Dendritic cell treated with granulocyte-macrophage colony-stimulating factor and Interleukin-4, amounts not matched to agents 40 ng/mL and 50 ng/mL, for 4 days (primary cell): ENCODE measurements at regions not wholly inside any gene's neighbourhood (a gene's known extent, or its start where the extent isn't known, plus 50 kb on each side); places are given as distances from the start of the nearest gene placed in this dataset.

Experiments used
- H3K27ac Mint-ChIP-seq: one replicate; pipeline ENCODE4 v1.8.0; 2022; ENCODE audit warnings: mild to moderate bottlenecking, mixed read lengths
- H3K27me3 Mint-ChIP-seq: one replicate; pipeline ENCODE4 v1.8.0; 2022; ENCODE audit warnings: mild to moderate bottlenecking, mixed read lengths
- H3K36me3 Mint-ChIP-seq: one replicate; pipeline ENCODE4 v1.8.0; 2022; ENCODE audit warnings: low read depth, mixed read lengths
- H3K4me1 Mint-ChIP-seq: one replicate; pipeline ENCODE4 v1.8.0; 2022; ENCODE audit warnings: low read depth, mixed read lengths
- H3K4me3 Mint-ChIP-seq: one replicate; pipeline ENCODE4 v1.8.0; 2022; ENCODE audit warnings: mild to moderate bottlenecking, moderate library complexity, mixed read lengths
- H3K9me3 Mint-ChIP-seq: one replicate; pipeline ENCODE4 v1.8.0; 2022; ENCODE audit warnings: mixed read lengths
- intact Hi-C: fragments of 100-400 bp; cut with micrococcal nuclease; formaldehyde crosslinking; loops from one replicate; pipeline ENCODE4 v1.15.0; 2022

GRCh38 chr5:20231040-20231439 is 243.0 kb upstream of the CDH18 start:
- no peaks in the 10 kb centered on the region for H3K4me1 Mint-ChIP-seq
- H3K36me3 Mint-ChIP-seq = no peaks in the 10 kb centered on the region
- H3K27me3 Mint-ChIP-seq = no peaks in the 10 kb centered on the region
- intact Hi-C loops = no loop called here
- no peak overlapping the region for H3K4me3 Mint-ChIP-seq
- H3K9me3 Mint-ChIP-seq = no peaks in the 10 kb centered on the region
- H3K27ac Mint-ChIP-seq = no peak overlapping the region

DNA sequence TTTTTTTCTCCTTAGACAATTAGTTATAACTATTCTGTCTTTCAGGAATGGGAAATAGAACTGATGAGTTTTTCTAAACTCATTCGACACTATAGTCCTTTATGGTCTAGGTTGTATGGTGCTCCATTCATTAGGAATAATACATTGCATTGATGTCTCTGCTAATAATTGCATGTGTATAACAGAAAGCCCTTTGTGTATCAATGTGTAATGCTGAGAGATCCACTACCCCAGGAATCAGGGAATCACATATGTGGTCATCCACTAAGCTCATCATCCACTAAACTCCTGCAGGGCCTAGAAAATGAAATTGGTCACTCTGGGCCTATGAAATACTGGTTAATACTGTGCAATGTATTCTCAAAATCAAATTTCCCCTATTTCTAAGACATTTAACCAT is 242.0 kb upstream of the CDH18 start:
- Mint-ChIP-seq H3K4me3 (no peak overlapping the region), H3K9me3 (no peaks in the 10 kb centered on the region), H3K27me3 (no peaks in the 10 kb centered on the region), H3K4me1 (no peaks in the 10 kb centered on the region), H3K27ac (no peak overlapping the region), H3K36me3 (no peaks in the 10 kb centered on the region)
- intact Hi-C loops = no loop called here

DNA sequence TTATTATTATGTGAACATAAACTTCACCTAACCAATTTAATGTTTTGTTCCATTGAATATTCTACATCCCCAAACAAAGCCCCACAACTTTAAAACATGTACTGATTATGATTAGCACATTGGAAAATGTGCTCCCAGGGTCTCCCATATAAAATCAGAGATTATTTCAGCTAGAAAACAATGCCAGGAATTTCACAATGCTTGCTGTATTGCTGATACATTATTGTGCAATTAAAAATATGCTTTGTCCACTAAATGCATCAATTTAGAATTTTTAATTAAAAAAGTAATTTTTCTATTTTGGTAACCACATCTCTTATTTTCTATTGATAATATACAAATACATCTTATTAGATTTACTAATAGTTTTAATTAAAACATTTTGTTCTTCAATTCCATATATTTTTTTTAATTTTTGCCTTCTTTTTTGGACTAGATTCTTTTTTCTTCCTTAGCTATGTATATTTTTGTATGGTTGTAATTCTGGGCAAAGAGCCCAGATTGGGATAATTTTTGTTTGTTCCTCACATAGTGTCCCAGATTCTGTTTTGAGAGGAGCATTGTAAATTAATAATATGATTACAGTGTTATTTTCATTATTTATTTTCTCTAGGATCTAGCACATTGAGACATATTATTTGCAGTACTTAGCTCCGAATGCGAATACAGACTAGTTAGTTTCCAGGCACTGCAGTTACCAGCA is 241.5 kb upstream of the CDH18 start:
- H3K4me1 Mint-ChIP-seq = no peaks in the 10 kb centered on the region
- no peak overlapping the region for H3K4me3 Mint-ChIP-seq
- no peaks in the 10 kb centered on the region for H3K9me3 Mint-ChIP-seq
- no peaks in the 10 kb centered on the region for H3K27me3 Mint-ChIP-seq
- intact Hi-C loops = no loop called here
- no peak overlapping the region for H3K27ac Mint-ChIP-seq
- no peaks in the 10 kb centered on the region for H3K36me3 Mint-ChIP-seq

DNA sequence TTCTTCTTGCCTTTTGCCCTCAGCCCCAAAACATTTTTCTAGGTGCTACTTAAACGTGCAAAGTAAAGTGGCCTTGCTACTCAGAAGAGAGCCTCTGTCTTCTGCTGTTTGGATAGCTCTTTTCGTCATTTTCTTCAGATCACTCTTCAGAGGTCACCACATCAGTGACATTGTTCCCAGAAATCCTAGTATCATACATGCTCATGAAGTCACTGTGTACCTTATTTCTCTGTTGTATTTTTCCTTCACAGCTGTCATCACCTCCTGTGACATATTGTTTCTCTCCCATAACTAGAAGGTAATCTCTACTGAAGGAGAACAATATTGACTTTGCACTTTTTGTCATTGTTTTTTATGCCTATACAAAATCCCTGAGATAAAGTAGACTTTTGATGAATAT is 237.0 kb upstream of the CDH18 start:
- no peaks in the 10 kb centered on the region for H3K9me3 Mint-ChIP-seq
- intact Hi-C loops = no loop called here
- H3K4me3 Mint-ChIP-seq = no peak overlapping the region

DNA sequence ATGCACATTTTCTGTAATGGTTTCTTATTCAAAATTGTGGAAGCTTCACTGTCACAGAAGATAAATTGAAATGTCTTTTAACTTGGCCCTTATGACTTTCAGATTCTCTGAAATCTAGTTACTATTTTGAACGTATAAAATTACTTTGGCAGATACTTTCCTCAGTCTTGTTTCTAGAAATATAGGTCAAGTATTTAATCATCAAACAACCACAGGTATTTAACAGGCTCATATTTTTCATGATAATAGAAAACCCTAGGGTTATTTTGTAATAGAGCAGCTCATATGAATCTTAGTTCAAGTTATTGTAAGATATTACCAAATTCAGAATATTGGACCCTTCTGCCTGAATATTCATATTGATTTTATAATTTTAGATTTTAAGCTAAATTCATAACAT is 236.0 kb upstream of the CDH18 start:
- H3K27me3 Mint-ChIP-seq = no peaks in the 10 kb centered on the region
- no peaks in the 10 kb centered on the region for H3K36me3 Mint-ChIP-seq
- intact Hi-C loops = no loop called here
- H3K9me3 Mint-ChIP-seq = no peaks in the 10 kb centered on the region
- no peak overlapping the region for H3K4me3 Mint-ChIP-seq
- no peaks in the 10 kb centered on the region for H3K4me1 Mint-ChIP-seq
- H3K27ac Mint-ChIP-seq = no peak overlapping the region

More for the DNA sequence above, 237.0 kb upstream of the CDH18 start:
- Mint-ChIP-seq H3K4me1 (no peaks in the 10 kb centered on the region), H3K36me3 (no peaks in the 10 kb centered on the region), H3K27ac (no peak overlapping the region), H3K27me3 (no peaks in the 10 kb centered on the region)

DNA sequence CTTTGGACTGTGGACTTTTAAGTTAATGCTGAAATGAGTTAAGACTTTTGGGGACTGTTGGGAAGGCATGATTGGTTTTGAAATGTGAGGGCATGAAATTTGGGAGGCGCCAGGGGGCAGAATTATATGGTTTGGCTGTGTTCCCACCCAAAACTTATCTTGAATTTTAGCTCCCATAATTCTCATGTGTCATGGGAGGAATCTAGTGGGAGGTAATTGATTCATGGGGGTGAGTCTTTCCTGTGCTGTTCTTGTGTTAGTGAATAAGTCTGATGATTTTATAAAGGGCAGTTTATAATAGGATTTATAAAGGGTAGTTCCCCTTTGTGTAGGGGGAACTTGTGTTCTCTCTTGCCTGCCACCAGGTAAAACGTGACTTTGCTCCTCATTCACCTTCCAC is 235.5 kb upstream of the CDH18 start:
- no peaks in the 10 kb centered on the region for H3K27me3 Mint-ChIP-seq
- no peak overlapping the region for H3K4me3 Mint-ChIP-seq
- no peaks in the 10 kb centered on the region for H3K36me3 Mint-ChIP-seq
- no peaks in the 10 kb centered on the region for H3K4me1 Mint-ChIP-seq
- intact Hi-C loops = no loop called here
- H3K9me3 Mint-ChIP-seq = peaks cover 6% of the 10 kb centered on the region
- H3K27ac Mint-ChIP-seq = no peak overlapping the region

DNA sequence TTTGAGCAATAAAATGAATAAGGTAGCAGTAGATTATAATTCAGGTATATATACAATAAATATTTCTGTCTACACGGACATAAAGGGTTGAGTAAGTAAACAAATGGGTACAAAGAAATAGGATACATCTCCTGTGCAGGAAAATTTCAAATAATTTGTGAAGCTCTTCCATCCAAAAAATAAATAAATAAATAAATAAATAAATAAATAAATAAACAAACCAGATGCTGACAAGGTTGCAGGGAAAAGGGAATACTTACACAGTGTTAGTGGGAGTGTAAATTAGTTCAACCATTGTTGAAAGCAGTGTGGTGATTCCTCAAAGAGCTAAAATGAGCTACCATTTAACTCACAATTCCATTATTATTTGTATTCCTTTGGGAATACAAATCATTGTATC is 227.3 kb upstream of the CDH18 start:
- no peaks in the 10 kb centered on the region for H3K4me1 Mint-ChIP-seq
- intact Hi-C loops = no loop called here
- H3K9me3 Mint-ChIP-seq = peaks cover 41% of the 10 kb centered on the region
- no peaks in the 10 kb centered on the region for H3K36me3 Mint-ChIP-seq
- no peak overlapping the region for H3K27ac Mint-ChIP-seq
- no peaks in the 10 kb centered on the region for H3K27me3 Mint-ChIP-seq
- no peak overlapping the region for H3K4me3 Mint-ChIP-seq

DNA sequence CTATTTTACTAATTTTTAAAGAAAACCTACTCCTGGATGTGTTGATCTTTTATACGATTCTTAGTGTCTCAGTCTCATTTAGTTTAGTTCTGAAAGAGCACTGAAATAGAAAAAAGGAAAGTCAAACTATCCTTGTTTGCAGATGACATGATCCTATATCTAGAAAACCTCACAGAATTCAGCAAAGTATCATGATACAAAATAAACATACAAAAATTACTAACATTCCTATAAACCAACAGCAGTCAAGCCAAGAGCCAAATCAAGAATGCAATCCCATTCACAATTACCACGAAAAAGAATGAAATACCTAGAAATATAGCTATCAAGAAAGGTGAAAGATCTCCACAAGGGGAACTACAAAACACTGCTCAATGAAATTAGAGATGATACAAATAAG is 225.8 kb upstream of the CDH18 start:
- intact Hi-C loops = no loop called here
- Mint-ChIP-seq H3K36me3 (no peaks in the 10 kb centered on the region), H3K4me3 (no peak overlapping the region), H3K9me3 (peaks cover 47% of the 10 kb centered on the region), H3K4me1 (no peaks in the 10 kb centered on the region), H3K27me3 (no peaks in the 10 kb centered on the region), H3K27ac (no peak overlapping the region)

DNA sequence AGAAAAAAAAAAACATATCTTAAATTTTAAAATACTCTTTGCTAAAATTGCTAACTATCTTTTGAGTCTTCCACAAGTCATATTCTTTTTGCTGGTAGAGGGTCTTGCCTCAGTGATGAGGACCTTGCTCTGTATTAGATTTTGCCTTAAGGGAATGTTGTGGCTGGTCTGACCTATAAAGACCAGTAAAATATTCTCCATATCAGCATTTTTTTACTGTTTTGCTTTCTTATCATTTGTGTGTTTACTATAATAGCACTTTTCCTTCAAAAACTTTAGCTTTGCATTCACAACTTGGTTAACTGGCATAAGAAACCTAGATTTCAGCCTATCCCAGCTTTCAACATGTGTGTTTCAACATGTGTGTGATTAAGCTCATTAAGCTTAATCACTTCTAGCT is 224.7 kb upstream of the CDH18 start:
- Mint-ChIP-seq H3K27ac (no peak overlapping the region), H3K27me3 (no peaks in the 10 kb centered on the region), H3K4me1 (no peaks in the 10 kb centered on the region), H3K36me3 (no peaks in the 10 kb centered on the region), H3K9me3 (peaks cover 46% of the 10 kb centered on the region), H3K4me3 (no peak overlapping the region)
- intact Hi-C loops = no loop called here

- Mint-ChIP-seq H3K27me3 (no peaks in the 10 kb centered on the region), H3K27ac (no peak overlapping the region), H3K9me3 (no peaks in the 10 kb centered on the region), H3K36me3 (no peaks in the 10 kb centered on the region), H3K4me1 (no peaks in the 10 kb centered on the region), H3K4me3 (no peak overlapping the region)
- intact Hi-C loops = no loop called here
Measured at GRCh38 chr5:20166456-20166855, 178.5 kb upstream of the CDH18 start.

DNA sequence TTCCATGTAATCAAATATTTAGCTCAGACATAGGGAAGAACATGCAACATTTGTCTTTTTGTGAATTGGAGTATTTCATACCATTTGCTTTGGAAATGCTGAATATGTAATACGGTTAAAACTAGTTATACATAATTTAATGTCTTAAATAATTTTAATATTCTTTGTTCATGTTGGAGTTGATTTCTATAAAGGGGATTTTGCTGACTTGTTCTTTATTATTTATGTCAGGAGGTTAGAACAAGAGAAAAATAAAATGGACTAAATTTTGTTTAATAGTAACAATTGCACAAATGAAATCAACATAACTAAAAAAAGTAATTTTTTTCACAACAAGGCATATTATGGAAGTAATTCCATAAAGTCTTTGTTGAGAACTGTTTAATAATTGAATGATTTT is 170.0 kb upstream of the CDH18 start:
- H3K4me3 Mint-ChIP-seq = no peak overlapping the region
- no peaks in the 10 kb centered on the region for H3K4me1 Mint-ChIP-seq
- no peak overlapping the region for H3K27ac Mint-ChIP-seq
- no peaks in the 10 kb centered on the region for H3K36me3 Mint-ChIP-seq
- intact Hi-C loops = no loop called here
- H3K9me3 Mint-ChIP-seq = peaks cover 21% of the 10 kb centered on the region
- H3K27me3 Mint-ChIP-seq = no peaks in the 10 kb centered on the region

GRCh38 chr5:20157089-20157488 is 169.1 kb upstream of the CDH18 start:
- Mint-ChIP-seq H3K27me3 (no peaks in the 10 kb centered on the region), H3K4me1 (no peaks in the 10 kb centered on the region), H3K4me3 (no peak overlapping the region), H3K27ac (no peak overlapping the region), H3K36me3 (no peaks in the 10 kb centered on the region), H3K9me3 (peaks cover 21% of the 10 kb centered on the region)
- intact Hi-C loops = no loop called here

GRCh38 chr5:20145240-20145639 is 157.2 kb upstream of the CDH18 start:
- intact Hi-C loops = no loop called here
- peaks cover 31% of the 10 kb centered on the region for H3K9me3 Mint-ChIP-seq
- no peaks in the 10 kb centered on the region for H3K36me3 Mint-ChIP-seq
- no peaks in the 10 kb centered on the region for H3K27me3 Mint-ChIP-seq
- H3K27ac Mint-ChIP-seq = no peak overlapping the region
- H3K4me1 Mint-ChIP-seq = no peaks in the 10 kb centered on the region
- no peak overlapping the region for H3K4me3 Mint-ChIP-seq

DNA sequence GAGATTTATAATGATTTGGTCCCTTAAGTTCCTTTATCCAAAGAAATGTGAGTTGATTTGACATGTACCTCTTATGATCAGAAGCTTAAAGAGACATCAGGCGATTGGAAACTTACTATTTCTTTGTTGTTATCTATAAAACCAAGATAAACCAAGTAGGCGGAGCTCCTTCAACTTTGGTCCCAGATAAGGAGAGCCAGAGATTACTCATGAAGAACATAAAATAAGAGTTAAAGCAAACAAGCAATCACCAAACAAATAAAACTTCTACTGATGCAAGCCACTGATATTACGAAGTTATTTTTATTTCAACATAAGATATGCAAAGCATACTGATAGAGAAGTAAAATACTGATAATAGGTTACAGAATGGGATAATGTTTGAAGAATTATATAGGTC is 141.5 kb upstream of the CDH18 start:
- peaks cover 45% of the 10 kb centered on the region for H3K9me3 Mint-ChIP-seq
- intact Hi-C loops = no loop called here
- H3K4me1 Mint-ChIP-seq = no peaks in the 10 kb centered on the region
- H3K36me3 Mint-ChIP-seq = no peaks in the 10 kb centered on the region
- H3K27ac Mint-ChIP-seq = no peak overlapping the region
- no peaks in the 10 kb centered on the region for H3K27me3 Mint-ChIP-seq
- no peak overlapping the region for H3K4me3 Mint-ChIP-seq

- intact Hi-C loops = no loop called here
- H3K4me1 Mint-ChIP-seq = no peaks in the 10 kb centered on the region
- H3K27me3 Mint-ChIP-seq = no peaks in the 10 kb centered on the region
- peaks cover 35% of the 10 kb centered on the region for H3K9me3 Mint-ChIP-seq
- no peaks in the 10 kb centered on the region for H3K36me3 Mint-ChIP-seq
- no peak overlapping the region for H3K4me3 Mint-ChIP-seq
- no peak overlapping the region for H3K27ac Mint-ChIP-seq
Measured at GRCh38 chr5:20128343-20128742, 140.3 kb upstream of the CDH18 start.
